ENCODE measurements at regions not wholly inside any gene's neighbourhood (a gene's known extent, or its start where the extent isn't known, plus 50 kb on each side); places are given as distances from the start of the nearest gene placed in this dataset.

- TF ChIP-seq POLR2A (IDR thresholded peaks at IDR 0.05): no peak
- TF ChIP-seq CTCF (IDR thresholded peaks at IDR 0.05): no peak
These were observed 185.4 kb upstream of the NCKAP5 start for GRCh38 chr2:133753665-133754064.
